Mesodermal cell (in vitro differentiated cells): ENCODE measurements at regions not wholly inside any gene's neighbourhood (a gene's known extent, or its start where the extent isn't known, plus 50 kb on each side); places are given as distances from the start of the nearest gene placed in this dataset.

ENCODE experiments used
- H3K27ac ChIP-seq: 2 replicates; pipeline ENCODE4 v1.7.0; 2013; ENCODE audit warnings: mild to moderate bottlenecking, low read depth, low read length, moderate library complexity; ENCODE audit not compliant: severe bottlenecking
- H3K36me3 ChIP-seq: 2 replicates; pipeline ENCODE4 v1.7.1; 2013; ENCODE audit warnings: mild to moderate bottlenecking, low read length, moderate library complexity; ENCODE audit not compliant: control insufficient read depth, insufficient read depth
- H3K4me1 ChIP-seq: one replicate; pipeline ENCODE4 v1.7.1; 2013; ENCODE audit warnings: mild to moderate bottlenecking, low read length; ENCODE audit not compliant: insufficient read depth, control insufficient read depth, poor library complexity, severe bottlenecking
- H3K4me3 ChIP-seq: 2 replicates; pipeline ENCODE4 v1.7.0; 2013; ENCODE audit warnings: low read length, control low read depth, mild to moderate bottlenecking; ENCODE audit not compliant: insufficient read depth, poor library complexity, severe bottlenecking; ENCODE audit errors: extremely low read depth
- H3K9me3 ChIP-seq: 2 replicates; pipeline ENCODE4 v1.7.1; 2013; ENCODE audit warnings: mild to moderate bottlenecking, low read length, moderate library complexity; ENCODE audit not compliant: control insufficient read depth
- WGBS, 2 experiments: methylation state at CpG; one replicate each; pipeline ENCODE4 v1.1.5; 2013; ENCODE audit warnings: missing lambda C conversion rate in 2 of 2; ENCODE audit not compliant: insufficient coverage in 2 of 2; 5-methylcytosine and 5-hydroxymethylcytosine counted together

DNA sequence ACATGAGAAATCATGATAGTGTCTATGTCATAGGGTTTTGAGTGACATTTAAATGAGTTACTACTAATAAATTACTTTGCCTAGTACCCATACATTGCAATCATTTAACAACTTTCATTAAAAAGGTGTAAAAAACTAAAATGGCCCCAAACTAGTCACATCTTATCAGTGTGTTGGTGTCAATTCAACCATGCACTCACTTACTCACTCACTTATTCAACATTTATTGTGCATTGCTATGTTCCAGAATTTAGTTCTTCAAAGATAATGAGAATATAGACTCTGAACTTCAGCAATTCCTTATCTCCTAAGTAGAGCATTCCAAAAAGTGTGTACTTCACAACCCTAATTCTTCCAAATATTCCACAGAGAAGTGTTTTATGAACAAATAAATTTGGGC is 965.7 kb downstream of the REEP3 start:
- Histone ChIP-seq H3K9me3 (no peaks in the 10 kb centered on the region), H3K36me3 (no peaks in the 10 kb centered on the region), H3K4me1 (no peaks in the 10 kb centered on the region), H3K4me3 (no peak overlapping the region), H3K27ac (no peak overlapping the region)

DNA sequence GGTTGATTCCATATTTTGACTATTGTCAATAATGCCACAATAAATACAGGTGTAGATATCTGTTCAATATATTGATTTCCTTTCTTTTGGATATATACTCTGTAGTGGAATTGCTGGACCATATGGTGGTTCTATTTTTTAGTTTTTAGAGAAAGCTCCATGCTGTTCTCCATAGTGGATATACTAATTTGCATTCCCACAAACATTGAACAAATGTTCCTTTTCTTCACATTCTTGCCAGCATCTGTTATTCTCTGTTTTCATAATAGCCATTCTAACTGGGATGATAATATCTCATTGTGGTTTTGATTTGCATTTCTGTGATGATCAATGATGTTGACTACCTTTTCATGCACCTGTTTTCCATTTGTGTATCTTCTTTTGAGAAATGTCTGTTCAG is 973.7 kb downstream of the REEP3 start:
- H3K9me3 ChIP-seq: no peaks in the 10 kb centered on the region
- H3K4me3 ChIP-seq: no peak overlapping the region
- no peaks in the 10 kb centered on the region for H3K36me3 ChIP-seq
- H3K4me1 ChIP-seq: no peaks in the 10 kb centered on the region
- no peak overlapping the region for H3K27ac ChIP-seq

DNA sequence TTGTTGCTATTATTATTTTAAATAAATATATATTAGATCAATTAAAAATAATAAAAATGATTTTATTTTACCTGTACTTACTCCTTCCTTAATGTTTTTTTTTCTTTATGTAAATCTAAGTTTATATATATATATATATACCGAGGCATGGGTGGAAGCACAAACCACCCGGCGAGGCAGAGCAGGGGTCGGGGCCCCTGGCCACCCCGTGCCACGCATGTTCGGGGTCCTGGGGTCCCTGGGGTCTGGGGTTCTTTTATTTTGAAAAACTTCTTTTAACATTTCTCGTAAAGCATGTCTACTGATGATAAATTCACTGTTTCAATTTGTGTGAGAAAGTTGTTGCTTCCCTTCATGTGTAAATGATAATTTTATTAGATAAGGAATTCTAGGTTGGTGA is 976.1 kb downstream of the REEP3 start:
- Histone ChIP-seq H3K4me1 (no peaks in the 10 kb centered on the region), H3K9me3 (no peaks in the 10 kb centered on the region), H3K27ac (no peak overlapping the region), H3K4me3 (no peak overlapping the region), H3K36me3 (no peaks in the 10 kb centered on the region)
- WGBS, 2 experiments: 94% methylated on average over 6 of the region's 8 CpGs; no CpG with 5 or more reads in 1 of the 2 experiments

- Histone ChIP-seq H3K9me3 (no peaks in the 10 kb centered on the region), H3K4me1 (no peaks in the 10 kb centered on the region), H3K27ac (no peak overlapping the region)
Observed at GRCh38 chr10:64501807-64502206, 980.6 kb downstream of the REEP3 start.

GRCh38 chr10:64502936-64503335 is 981.7 kb downstream of the REEP3 start:
- Histone ChIP-seq H3K4me3 (no peak overlapping the region), H3K4me1 (peaks cover 2% of the 10 kb centered on the region), H3K9me3 (no peaks in the 10 kb centered on the region), H3K36me3 (no peaks in the 10 kb centered on the region), H3K27ac (no peak overlapping the region)
- WGBS, 2 experiments: 100% methylated on average over 1 of the region's 2 CpGs; no CpG with 5 or more reads in 1 of the 2 experiments

More at GRCh38 chr10:64501807-64502206, 980.6 kb downstream of the REEP3 start:
- no peaks in the 10 kb centered on the region for H3K36me3 ChIP-seq
- no peak overlapping the region for H3K4me3 ChIP-seq

DNA sequence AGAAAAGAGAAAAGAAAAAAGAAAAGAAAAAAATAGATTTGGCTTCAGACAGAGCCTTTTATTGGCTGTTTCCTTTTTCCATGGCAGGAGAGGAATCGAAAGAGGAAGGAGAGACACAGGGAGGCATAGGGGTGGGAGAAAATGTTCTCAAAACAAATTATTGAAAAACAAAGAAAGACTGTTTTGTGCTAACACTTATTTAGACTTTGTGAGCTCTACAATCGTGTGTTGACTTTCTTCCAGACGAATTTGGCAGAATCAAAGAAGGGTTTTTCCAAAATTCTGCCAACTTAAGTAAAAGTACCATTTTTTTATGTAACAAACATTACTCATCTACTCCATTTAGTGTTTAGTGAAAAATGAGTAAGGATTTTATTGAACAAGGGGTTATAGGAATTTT is 982.2 kb downstream of the REEP3 start:
- H3K4me3 ChIP-seq: no peak overlapping the region
- H3K27ac ChIP-seq: no peak overlapping the region
- peaks cover 2% of the 10 kb centered on the region for H3K4me1 ChIP-seq
- WGBS, 2 experiments: 87 to 90% methylated on average over 3 of the region's 3 CpGs
- H3K36me3 ChIP-seq: no peaks in the 10 kb centered on the region
- H3K9me3 ChIP-seq: no peaks in the 10 kb centered on the region

- H3K9me3 ChIP-seq: no peaks in the 10 kb centered on the region
- no peak overlapping the region for H3K27ac ChIP-seq
- peaks cover 2% of the 10 kb centered on the region for H3K4me1 ChIP-seq
- 83% methylated on average over 1 of the region's 1 CpG; no CpG with 5 or more reads in 1 of the 2 experiments for WGBS, 2 experiments
- no peak overlapping the region for H3K4me3 ChIP-seq
- H3K36me3 ChIP-seq: no peaks in the 10 kb centered on the region
Observed at GRCh38 chr10:64505501-64505900, 984.3 kb downstream of the REEP3 start.

GRCh38 chr10:64506963-64507362 is 985.8 kb downstream of the REEP3 start:
- Histone ChIP-seq H3K9me3 (no peaks in the 10 kb centered on the region), H3K4me3 (no peak overlapping the region), H3K4me1 (peaks cover 2% of the 10 kb centered on the region), H3K36me3 (no peaks in the 10 kb centered on the region), H3K27ac (peak overlapping the region; percentile 54)
- WGBS, 2 experiments: 20% methylated on average over 1 of the region's 3 CpGs; no CpG with 5 or more reads in 1 of the 2 experiments

DNA sequence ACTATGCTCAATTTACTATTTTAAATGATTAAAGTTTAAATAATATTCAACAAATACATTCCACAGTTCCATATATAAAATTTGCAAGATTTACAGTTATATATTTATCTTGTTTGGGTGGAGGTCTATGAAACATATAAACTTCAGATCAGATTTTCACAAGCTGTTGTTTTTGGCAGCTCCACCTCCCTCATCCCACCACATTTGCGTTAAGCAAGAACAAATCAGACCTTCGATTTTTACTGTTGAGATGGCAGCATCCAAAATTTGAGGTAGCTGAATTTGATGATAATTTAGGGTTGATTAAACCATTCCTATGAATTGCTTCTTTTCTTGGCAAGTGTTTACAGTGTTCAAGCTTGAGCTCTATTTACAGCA is 986.4 kb downstream of the REEP3 start:
- WGBS, 2 experiments: no CpG with 5 or more reads among the region's 2 CpGs
- Histone ChIP-seq H3K36me3 (no peaks in the 10 kb centered on the region), H3K9me3 (no peaks in the 10 kb centered on the region), H3K4me3 (no peak overlapping the region), H3K27ac (peak overlapping the region; percentile 26), H3K4me1 (peaks cover 2% of the 10 kb centered on the region)

- H3K9me3 ChIP-seq: no peaks in the 10 kb centered on the region
- no peak overlapping the region for H3K4me3 ChIP-seq
- H3K27ac ChIP-seq: peak overlapping the region; percentile 26
- no peaks in the 10 kb centered on the region for H3K36me3 ChIP-seq
- 17% methylated on average over 1 of the region's 2 CpGs; no CpG with 5 or more reads in 1 of the 2 experiments for WGBS, 2 experiments
- peaks cover 2% of the 10 kb centered on the region for H3K4me1 ChIP-seq
Observed at GRCh38 chr10:64508029-64508661, 986.9 kb downstream of the REEP3 start.

DNA sequence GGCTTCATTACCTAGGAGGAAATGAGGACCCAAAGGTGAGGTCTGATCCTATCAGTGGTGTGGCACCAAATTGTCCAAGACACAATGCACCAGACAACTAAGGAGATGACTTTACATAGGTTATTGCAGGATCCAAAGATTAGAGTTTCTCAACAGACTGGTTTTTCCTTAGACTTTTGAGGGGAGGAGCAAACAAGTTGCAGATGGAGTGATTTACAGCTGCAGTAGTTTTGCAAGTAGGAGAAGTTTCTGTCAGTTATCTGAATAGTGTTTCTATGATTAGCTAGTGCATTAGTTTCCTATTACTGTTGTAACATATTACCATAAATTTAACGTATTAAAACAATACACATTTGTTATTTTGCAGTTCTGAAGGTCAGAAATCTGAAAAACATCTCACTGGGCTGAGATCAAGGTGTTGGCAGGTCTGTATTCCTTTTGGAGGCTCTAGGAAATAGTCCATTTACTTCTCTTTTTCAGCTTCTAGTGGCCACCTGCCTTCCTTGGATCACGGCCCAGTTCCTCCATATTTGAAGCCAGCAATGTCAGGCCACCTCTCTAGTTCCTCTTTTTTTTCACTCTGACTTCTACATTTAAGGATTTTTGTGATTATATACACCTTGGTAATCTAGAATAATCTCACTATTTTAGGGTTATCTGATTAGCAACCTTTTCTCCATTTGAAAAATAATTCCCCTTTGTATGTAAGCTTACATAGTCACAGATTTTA is 994.9 kb downstream of the REEP3 start:
- Histone ChIP-seq H3K9me3 (no peaks in the 10 kb centered on the region), H3K4me3 (no peak overlapping the region), H3K4me1 (no peaks in the 10 kb centered on the region), H3K27ac (no peak overlapping the region), H3K36me3 (no peaks in the 10 kb centered on the region)
- no CpG with 5 or more reads among the region's 2 CpGs for WGBS, 2 experiments
